ENCODE measurements at regions not wholly inside any gene's neighbourhood (a gene's known extent, or its start where the extent isn't known, plus 50 kb on each side); places are given as distances from the start of the nearest gene placed in this dataset.

- H3K9me3 ChIP-seq (ENCODE audit: control insufficient read depth in 4 of 4, insufficient read depth in 3 of 4, low read length in 3 of 4), result peaks cover 0 to 3% (median 0%) of the 10 kb centered on the region in 4 donors
- WGBS, 2 donors, result 86 to 88% methylated on average over 6 of the region's 6 CpGs
Measured at GRCh38 chr3:89912031-89912430, 804.6 kb downstream of the EPHA3 start.

GRCh38 chr3:89923921-89924610 is 816.6 kb downstream of the EPHA3 start:
- ATAC-seq (ENCODE audit: insufficient read depth, low FRiP score), result no peak
- peak; percentile 59 to 93 (median 87) for DNase-seq

More at GRCh38 chr3:89912031-89912430, 804.6 kb downstream of the EPHA3 start:
- H3K27ac ChIP-seq (ENCODE audit: low read depth in 1 of 2, low read length in 1 of 2), result no peak overlapping the region
- no peaks in the 10 kb centered on the region for H3K27me3 ChIP-seq (ENCODE audit: control insufficient read depth in 3 of 3, insufficient read depth in 3 of 3, low read length in 2 of 3)
- no peak overlapping the region for H3K4me3 ChIP-seq
- no peak overlapping the region for H3K9ac ChIP-seq (ENCODE audit: insufficient read depth in 1 of 2, low read length in 2 of 2)
- DNase-seq (no peak), ATAC-seq (ENCODE audit: insufficient read depth, low FRiP score) (no peak)
- H3K36me3 ChIP-seq (ENCODE audit: control insufficient read depth in 4 of 4, insufficient read depth in 4 of 4, low read length in 4 of 4), result no peaks in the 10 kb centered on the region
- H3K4me1 ChIP-seq (ENCODE audit: control insufficient read depth in 5 of 5, insufficient read depth in 5 of 5, low read length in 5 of 5), result no peaks in the 10 kb centered on the region
- no peak for TF ChIP-seq CTCF (IDR thresholded peaks at IDR 0.05; ENCODE audit: control extremely low read depth, extremely low read depth)

DNA sequence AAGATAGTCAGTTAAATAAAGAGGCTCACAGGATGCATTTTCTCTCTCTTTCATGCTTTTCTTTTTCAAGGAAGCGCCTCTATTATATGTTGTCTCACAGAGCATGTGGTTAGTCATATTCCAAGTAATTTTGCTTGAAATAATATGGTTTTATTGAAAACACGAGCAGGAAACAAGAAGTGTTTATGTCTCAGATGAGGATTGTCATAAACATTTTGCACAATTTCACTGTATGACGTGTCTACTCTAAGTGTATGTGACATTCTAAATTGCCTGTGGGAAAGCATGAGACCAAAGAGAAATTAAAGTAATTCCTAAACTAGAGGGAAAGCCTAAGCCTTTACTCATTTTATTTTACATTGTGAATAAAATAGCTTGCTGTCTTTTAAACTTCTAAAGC is 818.6 kb downstream of the EPHA3 start:
- Histone ChIP-seq H3K9me3 (ENCODE audit: control insufficient read depth in 4 of 4, insufficient read depth in 3 of 4, low read length in 3 of 4) (peaks cover 0 to 3% (median 0%) of the 10 kb centered on the region in 4 donors), H3K9ac (ENCODE audit: insufficient read depth in 1 of 2, low read length in 2 of 2) (no peak overlapping the region), H3K27ac (ENCODE audit: low read depth in 1 of 2, low read length in 1 of 2) (no peak overlapping the region), H3K4me3 (no peak overlapping the region), H3K4me1 (ENCODE audit: control insufficient read depth in 5 of 5, insufficient read depth in 5 of 5, low read length in 5 of 5) (peaks cover 0 to 34% (median 0%) of the 10 kb centered on the region in 5 donors), H3K36me3 (ENCODE audit: control insufficient read depth in 4 of 4, insufficient read depth in 4 of 4, low read length in 4 of 4) (no peaks in the 10 kb centered on the region), H3K27me3 (ENCODE audit: control insufficient read depth in 3 of 3, insufficient read depth in 3 of 3, low read length in 2 of 3) (no peaks in the 10 kb centered on the region)
- DNase-seq, result peak in 2 of 3 donors; percentile 73 to 76
- WGBS, 2 donors, result 74 to 77% methylated on average over 3 of the region's 3 CpGs
- no peak for TF ChIP-seq CTCF (IDR thresholded peaks at IDR 0.05; ENCODE audit: control extremely low read depth, extremely low read depth)
- no peak for ATAC-seq (ENCODE audit: insufficient read depth, low FRiP score)

More at GRCh38 chr3:89923921-89924610, 816.6 kb downstream of the EPHA3 start:
- WGBS, 2 donors, result 59 to 70% methylated on average over 2 of the region's 2 CpGs
- Histone ChIP-seq H3K9me3 (ENCODE audit: control insufficient read depth in 4 of 4, insufficient read depth in 3 of 4, low read length in 3 of 4) (peaks cover 0 to 3% (median 0%) of the 10 kb centered on the region in 4 donors), H3K27me3 (ENCODE audit: control insufficient read depth in 3 of 3, insufficient read depth in 3 of 3, low read length in 2 of 3) (no peaks in the 10 kb centered on the region), H3K27ac (ENCODE audit: low read depth in 1 of 2, low read length in 1 of 2) (no peak overlapping the region), H3K4me1 (ENCODE audit: control insufficient read depth in 5 of 5, insufficient read depth in 5 of 5, low read length in 5 of 5) (peaks cover 0 to 32% (median 0%) of the 10 kb centered on the region in 5 donors), H3K36me3 (ENCODE audit: control insufficient read depth in 4 of 4, insufficient read depth in 4 of 4, low read length in 4 of 4) (no peaks in the 10 kb centered on the region), H3K9ac (ENCODE audit: insufficient read depth in 1 of 2, low read length in 2 of 2) (no peak overlapping the region), H3K4me3 (no peak overlapping the region)
- TF ChIP-seq CTCF (IDR thresholded peaks at IDR 0.05; ENCODE audit: control extremely low read depth, extremely low read depth), result no peak
